ENCODE measurements at regions not wholly inside any gene's neighbourhood (a gene's known extent, or its start where the extent isn't known, plus 50 kb on each side); places are given as distances from the start of the nearest gene placed in this dataset.

DNA sequence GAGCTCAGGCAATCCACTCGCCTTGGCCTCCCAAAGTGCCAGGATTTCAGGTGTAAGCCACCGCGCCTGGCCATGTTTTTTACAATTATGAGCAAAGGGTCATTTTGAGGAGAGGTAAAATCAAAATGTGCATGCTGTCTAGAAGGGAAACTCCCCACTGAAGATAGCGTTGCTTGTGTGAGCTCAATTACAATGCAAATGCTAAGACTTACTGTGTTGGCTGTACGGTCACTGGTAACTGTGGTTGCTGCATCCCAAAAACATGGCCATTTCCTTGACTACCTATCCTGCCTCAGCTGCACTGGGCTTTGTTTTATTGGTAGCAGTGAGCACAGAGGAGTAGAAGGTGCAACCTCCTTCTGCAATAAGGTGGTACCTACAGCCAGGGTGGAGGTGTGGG is 77.4 kb upstream of the SPATA31E1 start:
- no peaks in the 10 kb centered on the region for H3K79me2 ChIP-seq (ENCODE audit: low read length)

DNA sequence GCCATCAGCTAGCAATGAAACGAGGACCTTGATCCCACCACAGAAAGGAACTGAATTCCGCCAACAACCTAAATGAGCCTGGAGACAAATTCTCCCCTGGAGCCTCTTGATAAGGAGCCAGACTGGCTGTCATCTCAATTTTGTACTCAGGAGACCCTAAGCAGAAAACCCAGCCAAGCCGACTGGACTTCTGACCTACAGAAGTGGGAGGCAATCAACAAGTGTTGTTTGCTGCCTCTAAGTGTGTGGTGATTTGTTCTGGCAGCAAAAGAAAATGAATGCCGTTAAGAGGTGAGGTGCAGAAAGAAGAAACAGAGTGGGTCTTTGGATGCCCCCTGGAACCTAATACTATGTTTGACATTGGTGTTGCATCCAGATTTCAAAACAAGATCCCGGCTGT is 72.7 kb upstream of the SPATA31E1 start:
- no peaks in the 10 kb centered on the region for H3K4me1 ChIP-seq (ENCODE audit: low read length)
- no peak overlapping the region for H3K27ac ChIP-seq (ENCODE audit: low read length)
- no peak overlapping the region for H3K4me2 ChIP-seq (ENCODE audit: low read length)
- TF ChIP-seq EZH2phosphoT487 (IDR thresholded peaks at IDR 0.05; ENCODE audit: low read depth), result no peak
- TF ChIP-seq, protein P1, sequence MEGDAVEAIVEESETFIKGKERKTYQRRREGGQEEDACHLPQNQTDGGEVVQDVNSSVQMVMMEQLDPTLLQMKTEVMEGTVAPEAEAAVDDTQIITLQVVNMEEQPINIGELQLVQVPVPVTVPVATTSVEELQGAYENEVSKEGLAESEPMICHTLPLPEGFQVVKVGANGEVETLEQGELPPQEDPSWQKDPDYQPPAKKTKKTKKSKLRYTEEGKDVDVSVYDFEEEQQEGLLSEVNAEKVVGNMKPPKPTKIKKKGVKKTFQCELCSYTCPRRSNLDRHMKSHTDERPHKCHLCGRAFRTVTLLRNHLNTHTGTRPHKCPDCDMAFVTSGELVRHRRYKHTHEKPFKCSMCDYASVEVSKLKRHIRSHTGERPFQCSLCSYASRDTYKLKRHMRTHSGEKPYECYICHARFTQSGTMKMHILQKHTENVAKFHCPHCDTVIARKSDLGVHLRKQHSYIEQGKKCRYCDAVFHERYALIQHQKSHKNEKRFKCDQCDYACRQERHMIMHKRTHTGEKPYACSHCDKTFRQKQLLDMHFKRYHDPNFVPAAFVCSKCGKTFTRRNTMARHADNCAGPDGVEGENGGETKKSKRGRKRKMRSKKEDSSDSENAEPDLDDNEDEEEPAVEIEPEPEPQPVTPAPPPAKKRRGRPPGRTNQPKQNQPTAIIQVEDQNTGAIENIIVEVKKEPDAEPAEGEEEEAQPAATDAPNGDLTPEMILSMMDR (IDR thresholded peaks at IDR 0.05; ENCODE audit: low read depth, low read length), result no peak
- no peaks in the 10 kb centered on the region for H3K36me3 ChIP-seq (replicated peaks; ENCODE audit: low read depth, low read length)
- H2AFZ ChIP-seq (ENCODE audit: low read depth, low read length), result no peak overlapping the region
- no peaks in the 10 kb centered on the region for H4K20me1 ChIP-seq (ENCODE audit: insufficient read depth, low read length)
- H3K27me3 ChIP-seq (ENCODE audit: low read depth, low read length), result no peaks in the 10 kb centered on the region
- H3K9ac ChIP-seq (ENCODE audit: low read length), result no peak overlapping the region
- H3K9me3 ChIP-seq (ENCODE audit: insufficient read depth, low read length), result no peaks in the 10 kb centered on the region
- H3K79me2 ChIP-seq (ENCODE audit: low read length), result no peaks in the 10 kb centered on the region
- H3K4me3 ChIP-seq (ENCODE audit: low read length), result no peak overlapping the region

More for the DNA sequence above, 77.4 kb upstream of the SPATA31E1 start:
- H2AFZ ChIP-seq (ENCODE audit: low read depth, low read length), result no peak overlapping the region
- H3K9ac ChIP-seq (ENCODE audit: low read length), result no peak overlapping the region
- no peak overlapping the region for H3K4me2 ChIP-seq (ENCODE audit: low read length)
- H3K27ac ChIP-seq (ENCODE audit: low read length), result no peak overlapping the region
- TF ChIP-seq, protein P1 (IDR thresholded peaks at IDR 0.05; ENCODE audit: low read depth, low read length), result no peak
- no peak for TF ChIP-seq EZH2phosphoT487 (IDR thresholded peaks at IDR 0.05; ENCODE audit: low read depth)
- no peaks in the 10 kb centered on the region for H3K4me1 ChIP-seq (ENCODE audit: low read length)
- no peaks in the 10 kb centered on the region for H3K27me3 ChIP-seq (ENCODE audit: low read depth, low read length)
- H4K20me1 ChIP-seq (ENCODE audit: insufficient read depth, low read length), result no peaks in the 10 kb centered on the region
- no peak overlapping the region for H3K4me3 ChIP-seq (ENCODE audit: low read length)
- no peaks in the 10 kb centered on the region for H3K9me3 ChIP-seq (ENCODE audit: insufficient read depth, low read length)
- no peaks in the 10 kb centered on the region for H3K36me3 ChIP-seq (replicated peaks; ENCODE audit: low read depth, low read length)

DNA sequence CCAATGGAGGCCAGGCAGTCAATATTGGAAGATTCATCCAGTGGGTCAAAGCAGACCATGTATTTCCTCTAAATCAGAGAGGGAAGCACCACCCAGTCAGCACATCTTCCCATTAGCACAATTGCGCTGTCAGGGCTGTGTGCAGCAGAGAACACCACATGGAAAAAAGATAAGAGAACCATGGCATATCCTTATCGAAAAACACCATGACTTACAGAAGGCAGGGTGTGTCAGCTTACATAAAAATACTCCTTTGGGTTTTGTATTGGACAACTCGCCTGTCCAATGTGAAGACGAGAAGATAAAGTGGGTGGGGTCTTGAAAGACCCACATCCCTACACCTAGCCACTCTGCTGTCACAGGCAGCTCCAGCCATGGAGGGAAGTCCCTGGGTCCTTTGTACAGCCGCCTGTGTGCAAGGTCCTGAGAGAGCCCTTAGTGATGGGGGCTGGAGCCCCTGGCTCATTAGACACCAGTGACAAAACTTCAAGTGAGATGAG is 71.9 kb upstream of the SPATA31E1 start:
- H3K36me3 ChIP-seq (replicated peaks; ENCODE audit: low read depth, low read length), result no peaks in the 10 kb centered on the region
- no peak overlapping the region for H3K4me3 ChIP-seq (ENCODE audit: low read length)
- no peaks in the 10 kb centered on the region for H3K79me2 ChIP-seq (ENCODE audit: low read length)
- TF ChIP-seq EZH2phosphoT487 (IDR thresholded peaks at IDR 0.05; ENCODE audit: low read depth), result no peak
- TF ChIP-seq, protein P1 (IDR thresholded peaks at IDR 0.05; ENCODE audit: low read depth, low read length), result no peak
- no peaks in the 10 kb centered on the region for H4K20me1 ChIP-seq (ENCODE audit: insufficient read depth, low read length)
- no peaks in the 10 kb centered on the region for H3K4me1 ChIP-seq (ENCODE audit: low read length)
- no peak overlapping the region for H3K4me2 ChIP-seq (ENCODE audit: low read length)
- H3K27ac ChIP-seq (ENCODE audit: low read length), result no peak overlapping the region
- no peaks in the 10 kb centered on the region for H3K27me3 ChIP-seq (ENCODE audit: low read depth, low read length)
- no peaks in the 10 kb centered on the region for H3K9me3 ChIP-seq (ENCODE audit: insufficient read depth, low read length)
- no peak overlapping the region for H2AFZ ChIP-seq (ENCODE audit: low read depth, low read length)
- H3K9ac ChIP-seq (ENCODE audit: low read length), result no peak overlapping the region

DNA sequence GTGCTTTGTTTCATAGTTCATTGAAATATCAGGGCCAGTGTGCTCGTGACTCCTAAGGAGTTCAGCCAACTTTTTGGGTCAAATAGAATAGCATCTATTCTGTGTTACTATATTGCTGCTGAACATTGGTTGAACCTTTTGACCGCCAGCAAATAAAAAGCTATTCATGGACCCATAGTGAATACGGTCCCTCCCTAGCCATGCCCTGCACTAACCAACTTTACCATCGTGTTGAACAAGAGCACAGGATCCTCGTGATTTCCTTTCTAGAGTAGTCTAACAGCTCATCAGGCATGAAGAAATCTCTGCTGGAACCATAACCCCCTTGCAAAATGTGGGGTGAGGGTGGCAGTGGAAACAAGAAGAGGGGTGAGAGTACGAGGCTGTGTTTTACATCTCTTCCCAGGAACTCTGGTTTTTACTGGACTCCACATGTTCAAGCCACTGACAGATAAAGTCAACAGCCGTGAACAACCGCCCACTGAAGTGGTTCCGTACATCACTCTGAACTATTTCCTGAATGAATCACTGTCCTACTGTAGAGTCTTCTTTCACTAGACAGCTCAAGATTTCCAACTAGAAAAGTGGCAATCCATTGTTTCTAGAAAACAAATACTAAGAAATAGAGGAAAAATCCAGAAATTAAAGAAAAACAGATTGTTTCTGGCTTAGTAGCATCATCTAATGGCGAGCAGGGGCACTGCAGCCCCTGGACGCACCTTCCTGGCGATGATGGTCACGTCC is 70.1 kb upstream of the SPATA31E1 start:
- Histone ChIP-seq H3K27ac (ENCODE audit: low read length) (no peak overlapping the region), H3K4me2 (ENCODE audit: low read length) (no peak overlapping the region), H3K79me2 (ENCODE audit: low read length) (no peaks in the 10 kb centered on the region), H3K4me1 (ENCODE audit: low read length) (no peaks in the 10 kb centered on the region), H3K9ac (ENCODE audit: low read length) (no peak overlapping the region), H3K4me3 (ENCODE audit: low read length) (no peak overlapping the region), H3K9me3 (ENCODE audit: insufficient read depth, low read length) (no peaks in the 10 kb centered on the region), H3K36me3 (replicated peaks; ENCODE audit: low read depth, low read length) (no peaks in the 10 kb centered on the region), H4K20me1 (ENCODE audit: insufficient read depth, low read length) (no peaks in the 10 kb centered on the region), H3K27me3 (ENCODE audit: low read depth, low read length) (no peaks in the 10 kb centered on the region), H2AFZ (ENCODE audit: low read depth, low read length) (no peak overlapping the region)
- TF ChIP-seq, protein P1 (IDR thresholded peaks at IDR 0.05; ENCODE audit: low read depth, low read length), result peak; percentile 46
- no peak for TF ChIP-seq EZH2phosphoT487 (IDR thresholded peaks at IDR 0.05; ENCODE audit: low read depth)
